WTC11 (cell line): ENCODE measurements at regions not wholly inside any gene's neighbourhood (a gene's known extent, or its start where the extent isn't known, plus 50 kb on each side); places are given as distances from the start of the nearest gene placed in this dataset.

ENCODE experiments used
- CREB1 ChIP-seq: sonication (generic); formaldehyde crosslinking; IDR thresholded peaks from 2 replicates; pipeline ENCODE4 v1.8.0; 2023; ENCODE audit warnings: mild to moderate bottlenecking, missing genetic modification reagents
- CTCF ChIP-seq: fragments of 200-600 bp; IDR thresholded peaks from 2 replicates; pipeline ENCODE4 v1.8.0; 2022; ENCODE audit warnings: antibody characterized with exemption
- GTF2I ChIP-seq: fragments of 250-450 bp; sonication (Bioruptor Pico); conservative IDR thresholded peaks from 2 replicates; pipeline ENCODE4 v1.4.0; 2021; ENCODE audit warnings: mild to moderate bottlenecking
- HMGA2 ChIP-seq: fragments of 250-450 bp; sonication (Bioruptor Pico); IDR thresholded peaks from 2 replicates; pipeline ENCODE4 v1.4.0; 2021; ENCODE audit warnings: mild to moderate bottlenecking, moderate library complexity
- TF ChIP-seq, protein P1 (sequence below): sonication (generic); formaldehyde crosslinking; IDR thresholded peaks from 2 replicates; pipeline ENCODE4 v1.8.1; 2022; ENCODE audit warnings: low read depth, mild to moderate bottlenecking, moderate library complexity, missing genetic modification reagents, borderline replicate concordance
- TF ChIP-seq, protein P2 (sequence below): sonication (generic); formaldehyde crosslinking; conservative IDR thresholded peaks from 2 replicates; pipeline ENCODE4 v1.8.1; 2023; ENCODE audit warnings: mild to moderate bottlenecking, low read depth, missing genetic modification reagents, moderate library complexity
- TF ChIP-seq, protein P3 (sequence below): sonication (generic); formaldehyde crosslinking; IDR thresholded peaks from 2 replicates; pipeline ENCODE4 v1.8.0; 2023; ENCODE audit warnings: missing genetic modification reagents

GRCh38 chr11:130585545-130585944 lies 137.1 kb downstream of the ADAMTS15 start:
- TF ChIP-seq CREB1 (CRISPR knock-in tag) (no peak), CTCF (no peak), HMGA2 (no peak), GTF2I (no peak)
- TF ChIP-seq, protein P1, sequence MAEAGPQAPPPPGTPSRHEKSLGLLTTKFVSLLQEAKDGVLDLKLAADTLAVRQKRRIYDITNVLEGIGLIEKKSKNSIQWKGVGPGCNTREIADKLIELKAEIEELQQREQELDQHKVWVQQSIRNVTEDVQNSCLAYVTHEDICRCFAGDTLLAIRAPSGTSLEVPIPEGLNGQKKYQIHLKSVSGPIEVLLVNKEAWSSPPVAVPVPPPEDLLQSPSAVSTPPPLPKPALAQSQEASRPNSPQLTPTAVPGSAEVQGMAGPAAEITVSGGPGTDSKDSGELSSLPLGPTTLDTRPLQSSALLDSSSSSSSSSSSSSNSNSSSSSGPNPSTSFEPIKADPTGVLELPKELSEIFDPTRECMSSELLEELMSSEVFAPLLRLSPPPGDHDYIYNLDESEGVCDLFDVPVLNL (CRISPR knock-in tag): no peak
- TF ChIP-seq, protein P2, sequence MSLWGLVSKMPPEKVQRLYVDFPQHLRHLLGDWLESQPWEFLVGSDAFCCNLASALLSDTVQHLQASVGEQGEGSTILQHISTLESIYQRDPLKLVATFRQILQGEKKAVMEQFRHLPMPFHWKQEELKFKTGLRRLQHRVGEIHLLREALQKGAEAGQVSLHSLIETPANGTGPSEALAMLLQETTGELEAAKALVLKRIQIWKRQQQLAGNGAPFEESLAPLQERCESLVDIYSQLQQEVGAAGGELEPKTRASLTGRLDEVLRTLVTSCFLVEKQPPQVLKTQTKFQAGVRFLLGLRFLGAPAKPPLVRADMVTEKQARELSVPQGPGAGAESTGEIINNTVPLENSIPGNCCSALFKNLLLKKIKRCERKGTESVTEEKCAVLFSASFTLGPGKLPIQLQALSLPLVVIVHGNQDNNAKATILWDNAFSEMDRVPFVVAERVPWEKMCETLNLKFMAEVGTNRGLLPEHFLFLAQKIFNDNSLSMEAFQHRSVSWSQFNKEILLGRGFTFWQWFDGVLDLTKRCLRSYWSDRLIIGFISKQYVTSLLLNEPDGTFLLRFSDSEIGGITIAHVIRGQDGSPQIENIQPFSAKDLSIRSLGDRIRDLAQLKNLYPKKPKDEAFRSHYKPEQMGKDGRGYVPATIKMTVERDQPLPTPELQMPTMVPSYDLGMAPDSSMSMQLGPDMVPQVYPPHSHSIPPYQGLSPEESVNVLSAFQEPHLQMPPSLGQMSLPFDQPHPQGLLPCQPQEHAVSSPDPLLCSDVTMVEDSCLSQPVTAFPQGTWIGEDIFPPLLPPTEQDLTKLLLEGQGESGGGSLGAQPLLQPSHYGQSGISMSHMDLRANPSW (CRISPR knock-in tag): no peak
- TF ChIP-seq, protein P3, sequence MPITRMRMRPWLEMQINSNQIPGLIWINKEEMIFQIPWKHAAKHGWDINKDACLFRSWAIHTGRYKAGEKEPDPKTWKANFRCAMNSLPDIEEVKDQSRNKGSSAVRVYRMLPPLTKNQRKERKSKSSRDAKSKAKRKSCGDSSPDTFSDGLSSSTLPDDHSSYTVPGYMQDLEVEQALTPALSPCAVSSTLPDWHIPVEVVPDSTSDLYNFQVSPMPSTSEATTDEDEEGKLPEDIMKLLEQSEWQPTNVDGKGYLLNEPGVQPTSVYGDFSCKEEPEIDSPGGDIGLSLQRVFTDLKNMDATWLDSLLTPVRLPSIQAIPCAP (CRISPR knock-in tag): no peak
